ENCODE measurements at regions not wholly inside any gene's neighbourhood (a gene's known extent, or its start where the extent isn't known, plus 50 kb on each side); places are given as distances from the start of the nearest gene placed in this dataset.

DNA sequence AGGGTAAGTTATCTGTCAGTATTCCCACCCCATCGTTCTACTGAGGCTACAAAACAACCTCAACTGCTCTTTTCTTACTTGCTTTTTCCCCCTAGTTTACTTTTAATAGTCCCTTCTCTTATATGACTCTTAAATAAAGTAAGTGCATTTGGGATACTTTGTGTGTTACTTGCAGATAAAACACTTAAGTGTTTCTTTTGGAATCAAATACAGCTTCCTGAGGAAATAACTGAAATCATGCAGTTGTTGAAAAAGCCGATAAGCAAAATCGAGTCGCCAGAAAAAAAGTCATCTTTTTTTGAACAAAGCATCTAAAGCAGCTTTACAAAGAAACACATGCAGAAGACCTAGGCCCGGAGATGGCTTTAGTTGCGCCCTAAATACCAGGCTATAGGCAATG is 53.5 kb upstream of the EPB41L4A start:
- no peaks in the 10 kb centered on the region for H3K36me3 ChIP-seq (ENCODE audit: control insufficient read depth, insufficient read depth, low read length)
- TF ChIP-seq, protein P1, sequence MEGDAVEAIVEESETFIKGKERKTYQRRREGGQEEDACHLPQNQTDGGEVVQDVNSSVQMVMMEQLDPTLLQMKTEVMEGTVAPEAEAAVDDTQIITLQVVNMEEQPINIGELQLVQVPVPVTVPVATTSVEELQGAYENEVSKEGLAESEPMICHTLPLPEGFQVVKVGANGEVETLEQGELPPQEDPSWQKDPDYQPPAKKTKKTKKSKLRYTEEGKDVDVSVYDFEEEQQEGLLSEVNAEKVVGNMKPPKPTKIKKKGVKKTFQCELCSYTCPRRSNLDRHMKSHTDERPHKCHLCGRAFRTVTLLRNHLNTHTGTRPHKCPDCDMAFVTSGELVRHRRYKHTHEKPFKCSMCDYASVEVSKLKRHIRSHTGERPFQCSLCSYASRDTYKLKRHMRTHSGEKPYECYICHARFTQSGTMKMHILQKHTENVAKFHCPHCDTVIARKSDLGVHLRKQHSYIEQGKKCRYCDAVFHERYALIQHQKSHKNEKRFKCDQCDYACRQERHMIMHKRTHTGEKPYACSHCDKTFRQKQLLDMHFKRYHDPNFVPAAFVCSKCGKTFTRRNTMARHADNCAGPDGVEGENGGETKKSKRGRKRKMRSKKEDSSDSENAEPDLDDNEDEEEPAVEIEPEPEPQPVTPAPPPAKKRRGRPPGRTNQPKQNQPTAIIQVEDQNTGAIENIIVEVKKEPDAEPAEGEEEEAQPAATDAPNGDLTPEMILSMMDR (IDR thresholded peaks at IDR 0.05; ENCODE audit: insufficient read depth in 1 of 2, low read depth in 1 of 2, low read length in 1 of 2, severe bottlenecking in 1 of 2, unreplicated experiment in 1 of 2): no peak
- CTCF ChIA-PET: no interaction called here
- H3K9me3 Mint-ChIP-seq (ENCODE audit: unreplicated experiment): no peaks in the 10 kb centered on the region
- H3K4me3 ChIP-seq (ENCODE audit: low read depth, low read length): no peak overlapping the region
- DNase-seq: no peak
- no peak overlapping the region for H3K4me3 Mint-ChIP-seq (ENCODE audit: unreplicated experiment)
- no TSS peak for BruUV-seq (replicated peaks)
- no peaks in the 10 kb centered on the region; the same call in 1 of the 2 replicates for H3K4me1 ChIP-seq
- H3K27me3 Mint-ChIP-seq (ENCODE audit: insufficient read depth, unreplicated experiment): peaks cover 14% of the 10 kb centered on the region
- POLR2A ChIA-PET: no interaction called here
- no peaks in the 10 kb centered on the region for H3K9me3 ChIP-seq
- H3K36me3 Mint-ChIP-seq (ENCODE audit: insufficient read depth, unreplicated experiment): no peaks in the 10 kb centered on the region
- intact Hi-C loops (cut with micrococcal nuclease; ENCODE audit: unreplicated experiment): no loop called here
- no peak overlapping the region for H3K27ac Mint-ChIP-seq (ENCODE audit: unreplicated experiment)
- H3K27me3 ChIP-seq (replicated peaks; ENCODE audit: control insufficient read depth, insufficient read depth, low read length): no peaks in the 10 kb centered on the region
- no peaks in the 10 kb centered on the region for H3K4me1 Mint-ChIP-seq (ENCODE audit: low read depth, unreplicated experiment)

DNA sequence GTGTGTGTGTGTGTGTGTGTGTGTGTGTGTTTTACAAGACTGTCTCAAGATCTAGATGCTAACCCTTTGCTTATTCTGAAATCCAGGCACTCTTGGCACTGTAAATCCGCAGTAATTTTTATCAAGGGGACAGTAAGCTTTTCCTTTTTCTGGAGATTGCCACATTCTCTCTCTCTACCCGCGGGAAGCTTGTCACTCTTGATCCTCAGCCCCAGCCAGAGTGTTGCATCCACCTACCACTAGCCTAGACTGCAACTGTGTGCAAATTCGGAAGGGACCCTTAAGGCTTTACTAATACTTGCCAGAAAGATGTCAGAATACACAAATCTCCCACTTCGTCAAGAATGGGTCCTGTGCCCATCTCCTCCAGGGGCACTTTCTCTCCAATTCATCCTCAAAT is 54.9 kb upstream of the EPB41L4A start:
- ChIA-PET POLR2A (no interaction called here), CTCF (no interaction called here)
- H3K9me3 ChIP-seq: no peaks in the 10 kb centered on the region
- no peaks in the 10 kb centered on the region for H3K9me3 Mint-ChIP-seq (ENCODE audit: unreplicated experiment)
- no TSS peak for BruUV-seq (replicated peaks)
- H3K4me3 ChIP-seq (ENCODE audit: low read depth, low read length): no peak overlapping the region
- no peak overlapping the region for H3K4me3 Mint-ChIP-seq (ENCODE audit: unreplicated experiment)
- no peaks in the 10 kb centered on the region; the same call in 1 of the 2 replicates for H3K4me1 ChIP-seq
- no peaks in the 10 kb centered on the region for H3K4me1 Mint-ChIP-seq (ENCODE audit: low read depth, unreplicated experiment)
- TF ChIP-seq, protein P1 (IDR thresholded peaks at IDR 0.05; ENCODE audit: insufficient read depth in 1 of 2, low read depth in 1 of 2, low read length in 1 of 2, severe bottlenecking in 1 of 2, unreplicated experiment in 1 of 2): no peak
- H3K27me3 Mint-ChIP-seq (ENCODE audit: insufficient read depth, unreplicated experiment): peaks cover 14% of the 10 kb centered on the region
- intact Hi-C loops (cut with micrococcal nuclease; ENCODE audit: unreplicated experiment): no loop called here
- no peaks in the 10 kb centered on the region for H3K36me3 Mint-ChIP-seq (ENCODE audit: insufficient read depth, unreplicated experiment)
- no peak overlapping the region for H3K27ac Mint-ChIP-seq (ENCODE audit: unreplicated experiment)
- no peaks in the 10 kb centered on the region for H3K36me3 ChIP-seq (ENCODE audit: control insufficient read depth, insufficient read depth, low read length)
- H3K27me3 ChIP-seq (replicated peaks; ENCODE audit: control insufficient read depth, insufficient read depth, low read length): no peaks in the 10 kb centered on the region
- no peak for DNase-seq

DNA sequence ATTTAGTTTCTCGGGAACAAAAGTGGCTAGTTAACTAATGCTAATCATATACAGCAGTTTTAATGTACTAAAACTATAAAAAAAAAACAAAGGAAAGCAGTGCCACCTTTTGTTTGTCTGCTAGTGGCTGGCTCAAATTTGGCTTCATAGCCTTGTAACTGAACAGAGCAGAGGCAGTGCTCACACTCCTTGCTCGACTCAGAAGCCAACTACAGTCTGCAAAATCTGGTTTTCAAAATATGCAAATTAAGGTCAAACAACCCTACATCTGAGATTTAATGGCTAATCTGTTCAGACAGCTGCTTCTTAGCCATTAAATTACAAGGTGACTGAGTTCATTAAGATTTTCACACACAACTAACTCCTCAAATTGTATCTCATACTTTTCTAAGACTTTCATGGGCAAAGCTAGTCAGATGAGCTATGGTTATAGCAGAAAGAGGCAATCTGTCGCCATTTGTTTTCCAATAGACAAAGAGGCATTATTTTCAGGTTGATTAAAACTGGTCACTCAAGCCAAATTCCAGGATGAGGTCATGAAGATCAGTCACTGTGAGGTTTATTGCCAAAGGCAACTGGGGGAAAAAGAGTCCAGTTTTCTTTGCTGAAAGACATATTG is 56.8 kb upstream of the EPB41L4A start:
- intact Hi-C loops (cut with micrococcal nuclease; ENCODE audit: unreplicated experiment): no loop called here
- H3K4me1 Mint-ChIP-seq (ENCODE audit: low read depth, unreplicated experiment): no peaks in the 10 kb centered on the region
- CTCF ChIA-PET: no interaction called here
- no peak overlapping the region for H3K4me3 Mint-ChIP-seq (ENCODE audit: unreplicated experiment)
- BruUV-seq (replicated peaks): no TSS peak
- no peaks in the 10 kb centered on the region for H3K9me3 Mint-ChIP-seq (ENCODE audit: unreplicated experiment)
- peaks cover 11% of the 10 kb centered on the region for H3K27me3 Mint-ChIP-seq (ENCODE audit: insufficient read depth, unreplicated experiment)
- no peaks in the 10 kb centered on the region for H3K36me3 Mint-ChIP-seq (ENCODE audit: insufficient read depth, unreplicated experiment)
- H3K4me1 ChIP-seq: no peaks in the 10 kb centered on the region; the same call in 1 of the 2 replicates
- no peaks in the 10 kb centered on the region for H3K9me3 ChIP-seq
- TF ChIP-seq, protein P1 (IDR thresholded peaks at IDR 0.05; ENCODE audit: insufficient read depth in 1 of 2, low read depth in 1 of 2, low read length in 1 of 2, severe bottlenecking in 1 of 2, unreplicated experiment in 1 of 2): no peak
- POLR2A ChIA-PET: no interaction called here
- no peaks in the 10 kb centered on the region for H3K36me3 ChIP-seq (ENCODE audit: control insufficient read depth, insufficient read depth, low read length)
- no peak for DNase-seq
- H3K4me3 ChIP-seq (ENCODE audit: low read depth, low read length): no peak overlapping the region
- no peaks in the 10 kb centered on the region for H3K27me3 ChIP-seq (replicated peaks; ENCODE audit: control insufficient read depth, insufficient read depth, low read length)
- no peak overlapping the region for H3K27ac Mint-ChIP-seq (ENCODE audit: unreplicated experiment)
